NCI-H2029 treated with DMSO at 0.1 percent for 48 hours (cell line): ENCODE measurements at regions not wholly inside any gene's neighbourhood (a gene's known extent, or its start where the extent isn't known, plus 50 kb on each side); places are given as distances from the start of the nearest gene placed in this dataset.

ENCODE experiments used
- DNase-seq: peaks from one replicate; lab custom pipeline; 2025; lab: John Stamatoyannopoulos, UW

GRCh38 chr1:11373895-11374747 is 101.1 kb downstream of the UBIAD1 start:
- DNase-seq, result no peak

GRCh38 chr1:11374748-11375110 is 101.7 kb downstream of the UBIAD1 start:
- no peak for DNase-seq

GRCh38 chr1:11377001-11377583 is 101.9 kb upstream of the DISP3 start:
- DNase-seq, result no peak

- DNase-seq, result no peak
These were observed 101.0 kb upstream of the DISP3 start for GRCh38 chr1:11377954-11378353.

GRCh38 chr1:11379851-11380250 is 99.1 kb upstream of the DISP3 start:
- DNase-seq, result no peak

- DNase-seq, result no peak
These were observed 98.5 kb upstream of the DISP3 start for GRCh38 chr1:11380500-11380899.

GRCh38 chr1:11383553-11384169 is 95.3 kb upstream of the DISP3 start:
- no peak for DNase-seq

GRCh38 chr1:11384170-11384554 is 94.8 kb upstream of the DISP3 start:
- DNase-seq, result no peak

- no peak for DNase-seq
These were observed 91.1 kb upstream of the DISP3 start for GRCh38 chr1:11387829-11388228.

- peak; percentile 8 for DNase-seq
These were observed 90.3 kb upstream of the DISP3 start for GRCh38 chr1:11388617-11389016.

- DNase-seq, result no peak
These were observed 87.6 kb upstream of the DISP3 start for GRCh38 chr1:11391327-11391726.

GRCh38 chr1:11391886-11392285 is 87.1 kb upstream of the DISP3 start:
- DNase-seq, result no peak

- DNase-seq, result no peak
These were observed 84.2 kb upstream of the DISP3 start for GRCh38 chr1:11394592-11395245.

- no peak for DNase-seq
These were observed 83.3 kb upstream of the DISP3 start for GRCh38 chr1:11395616-11396015.

GRCh38 chr1:11397151-11397901 is 81.6 kb upstream of the DISP3 start:
- no peak for DNase-seq

- DNase-seq, result no peak
These were observed 79.7 kb upstream of the DISP3 start for GRCh38 chr1:11399250-11399649.

GRCh38 chr1:11400155-11400554 is 78.8 kb upstream of the DISP3 start:
- DNase-seq, result no peak

- DNase-seq, result no peak
These were observed 78.4 kb upstream of the DISP3 start for GRCh38 chr1:11400567-11400966.

GRCh38 chr1:11406845-11407244 is 72.1 kb upstream of the DISP3 start:
- DNase-seq, result no peak

GRCh38 chr1:11407301-11407994 is 71.5 kb upstream of the DISP3 start:
- no peak for DNase-seq

- no peak for DNase-seq
These were observed 66.8 kb upstream of the DISP3 start for GRCh38 chr1:11412141-11412540.
